Endothelial cell of umbilical vein (primary cell): ENCODE measurements at regions not wholly inside any gene's neighbourhood (a gene's known extent, or its start where the extent isn't known, plus 50 kb on each side); places are given as distances from the start of the nearest gene placed in this dataset.

Experiments
- BruUV-seq: library from RNA; stranded (reverse); fragments of 400-500 nt; replicated peaks from 2 replicates; lab custom pipeline; 2021; lab: Mats Ljungman, UMichigan
- CTCF ChIA-PET: fragments of 300-600, 350-600 bp; sonication (Branson Sonifier 250); formaldehyde crosslinking; loops from one replicate; lab custom pipeline; 2021; ENCODE audit warnings: antibody characterized with exemption, inconsistent platforms; lab: Charles Lee
- POLR2A ChIA-PET: fragments of 300-600, 350-600 bp; sonication (Branson Sonifier 250); formaldehyde crosslinking; loops from one replicate; lab custom pipeline; 2021; ENCODE audit warnings: antibody characterized with exemption, inconsistent platforms; lab: Charles Lee
- DNase-seq: peaks from one replicate; pipeline ENCODE4 v3.0.0-alpha.2; 2011; ENCODE audit warnings: low read depth, low spot score
- FAIRE-seq: peaks from 2 replicates; lab custom pipeline; 2011; peaks lifted over from hg19 to GRCh38; lab: Jason Lieb, UNC
- H2AFZ ChIP-seq: 2 replicates; pipeline ENCODE4 v1.6.0; 2012; ENCODE audit warnings: low read depth, low read length, control low read depth, inconsistent platforms
- H3K27ac ChIP-seq: 2 replicates; pipeline ENCODE4 v1.5.1; 2011; ENCODE audit warnings: low read depth, mild to moderate bottlenecking, control low read depth, low read length, moderate library complexity; ENCODE audit not compliant: insufficient read depth
- H3K27me3 ChIP-seq, 2 experiments: 2 replicates each; pipeline versions ENCODE4 v1.6.0 to v1.6.1; 2011; ENCODE audit warnings: low read length in 2 of 2, mixed read lengths in 1 of 2; ENCODE audit not compliant: control insufficient read depth in 2 of 2, insufficient read depth in 2 of 2
- H3K36me3 ChIP-seq, 2 experiments: 2 replicates in 1 of 2; 3 replicates in 1 of 2; pipeline ENCODE4 v1.5.1; 2011; ENCODE audit warnings: low read length in 2 of 2, mild to moderate bottlenecking in 1 of 2, moderate library complexity in 1 of 2; ENCODE audit not compliant: control insufficient read depth in 2 of 2, insufficient read depth in 2 of 2; ENCODE audit errors: extremely low read depth in 1 of 2
- H3K4me1 ChIP-seq: 3 replicates; pipeline ENCODE4 v1.5.1; 2011; ENCODE audit warnings: mild to moderate bottlenecking, low read length; ENCODE audit not compliant: control insufficient read depth, insufficient read depth; ENCODE audit errors: extremely low read depth
- H3K4me2 ChIP-seq: 2 replicates; pipeline ENCODE4 v1.6.1; 2011; ENCODE audit warnings: low read length, control low read depth, mixed read lengths; ENCODE audit not compliant: insufficient read depth
- H3K4me3 ChIP-seq, 3 experiments: fragments of 200-600 bp in 1 of 3; sonication (generic), shearing (Covaris generic) in 1 of 3; replicated peaks in 1 of 3; 2 replicates each; pipeline ENCODE4 v1.5.1; 2011 to 2016; ENCODE audit warnings: control low read depth in 3 of 3, low read length in 3 of 3, mild to moderate bottlenecking in 2 of 3, inconsistent platforms in 1 of 3, low read depth in 1 of 3, moderate library complexity in 1 of 3; ENCODE audit not compliant: insufficient read depth in 1 of 3
- H3K79me2 ChIP-seq: 2 replicates; pipeline ENCODE4 v1.6.0; 2012; ENCODE audit warnings: low read length, inconsistent platforms; ENCODE audit not compliant: control insufficient read depth, insufficient read depth
- H3K9ac ChIP-seq: replicated peaks from 2 replicates; pipeline ENCODE3; 2011; ENCODE audit warnings: low read length, control low read depth; ENCODE audit not compliant: insufficient read depth; ENCODE audit errors: extremely low read depth
- H3K9me1 ChIP-seq: replicated peaks from 3 replicates; pipeline ENCODE4 v1.6.0; 2011; ENCODE audit warnings: mild to moderate bottlenecking, low read length; ENCODE audit not compliant: control insufficient read depth, insufficient read depth; ENCODE audit errors: extremely low read depth
- H3K9me3 ChIP-seq: replicated peaks from 2 replicates; pipeline ENCODE4 v1.5.1; 2012; ENCODE audit warnings: low read length, inconsistent platforms; ENCODE audit not compliant: control insufficient read depth, insufficient read depth
- H4K20me1 ChIP-seq: replicated peaks from 2 replicates; pipeline ENCODE3; 2011; ENCODE audit warnings: mild to moderate bottlenecking, low read length; ENCODE audit not compliant: control insufficient read depth, insufficient read depth; ENCODE audit errors: extremely low read depth
- EZH2 ChIP-seq: IDR thresholded peaks from 2 replicates; pipeline ENCODE4 v1.6.1; 2012; ENCODE audit warnings: borderline replicate concordance, low read depth, mild to moderate bottlenecking, moderate library complexity, low read length, inconsistent platforms; ENCODE audit not compliant: severe bottlenecking
- FOS ChIP-seq: IDR thresholded peaks from 2 replicates; pipeline ENCODE4 v1.6.1; 2011; ENCODE audit warnings: mild to moderate bottlenecking, low read length, moderate library complexity, borderline replicate concordance; ENCODE audit not compliant: insufficient read depth
- GATA2 ChIP-seq: IDR thresholded peaks from 2 replicates; pipeline ENCODE4 v1.7.0; 2011; ENCODE audit warnings: low read depth, mild to moderate bottlenecking, moderate library complexity, mixed read lengths, low read length; ENCODE audit not compliant: insufficient read length, insufficient read depth
- JUN ChIP-seq: IDR thresholded peaks from 2 replicates; pipeline ENCODE4 v1.6.1; 2011; ENCODE audit warnings: borderline replicate concordance, low read depth; ENCODE audit not compliant: insufficient read length, insufficient read depth
- MYC ChIP-seq: IDR thresholded peaks from one replicate; pipeline ENCODE4 v1.6.1; 2011; ENCODE audit warnings: mild to moderate bottlenecking, low read depth, low read length
- POLR2A ChIP-seq: IDR thresholded peaks from 2 replicates; pipeline ENCODE4 v1.6.1; 2012; ENCODE audit warnings: low read depth, mild to moderate bottlenecking, control low read depth, low read length
- POLR2AphosphoS5 ChIP-seq: IDR thresholded peaks from 2 replicates; pipeline ENCODE4 v1.6.1; 2012; ENCODE audit warnings: low read depth, mild to moderate bottlenecking, control low read depth, low read length, moderate library complexity; ENCODE audit not compliant: insufficient read depth
- dilution Hi-C: fragments of 300-500 bp; cut with MboI; formaldehyde crosslinking; loops from one replicate; pipeline ENCODE4 v1.15.0; 2019; ENCODE audit warnings: low sequenced_read_pairs; ENCODE audit not compliant: extremely low pct_ligation_motif_present
- intact Hi-C: fragments of 100-400 bp; cut with micrococcal nuclease; formaldehyde crosslinking; loops from one replicate; pipeline ENCODE4 v1.10.0; 2022
- TF ChIP-seq, protein P1 (sequence below): IDR thresholded peaks from 2 replicates; pipeline ENCODE4 v1.6.1; 2011; ENCODE audit not compliant: insufficient read depth, insufficient read length
- TF ChIP-seq, protein P2 (sequence below), 2 donors: IDR thresholded peaks; 1 replicate in 1 of 2; 2 replicates in 1 of 2; pipeline ENCODE4 v1.5.1; 2011; ENCODE audit warnings: low read length in 2 of 2, mild to moderate bottlenecking in 2 of 2, moderate library complexity in 2 of 2, control low read depth in 1 of 2, inconsistent platforms in 1 of 2, low read depth in 1 of 2; ENCODE audit not compliant: insufficient read depth in 1 of 2; ENCODE audit errors: extremely low read depth in 1 of 2

DNA sequence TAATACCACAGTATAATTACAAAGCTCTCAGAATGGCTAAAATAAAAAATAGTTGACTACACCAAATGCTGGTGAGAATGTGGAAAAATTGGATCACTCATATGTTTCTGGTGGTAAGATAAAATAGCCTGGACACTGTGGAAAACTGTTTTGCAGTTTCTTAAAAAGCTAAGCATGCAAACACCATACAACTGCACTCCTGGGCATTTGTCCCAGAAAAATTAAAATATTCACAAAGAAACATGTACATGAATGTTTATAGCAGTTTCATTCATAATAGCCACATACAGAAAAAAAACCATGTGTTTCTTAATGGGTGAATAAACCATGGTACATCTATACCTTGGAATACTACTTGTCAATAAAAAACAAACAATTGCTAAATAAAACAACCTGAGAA is 172.9 kb downstream of the AHR start:
- no peak for FAIRE-seq
- H3K27me3 ChIP-seq, result no peaks in the 10 kb centered on the region
- POLR2A ChIA-PET, result no interaction called here
- H3K36me3 ChIP-seq, result no peaks in the 10 kb centered on the region
- DNase-seq, result no peak
- no peak overlapping the region for H3K4me2 ChIP-seq
- no peaks in the 10 kb centered on the region for H3K79me2 ChIP-seq
- no peak overlapping the region for H3K4me3 ChIP-seq
- dilution Hi-C loops (no loop called here), intact Hi-C loops (no loop called here)
- no peak overlapping the region for H3K9ac ChIP-seq
- TF ChIP-seq POLR2AphosphoS5 (no peak), EZH2 (no peak), MYC (no peak), JUN (no peak), GATA2 (no peak), POLR2A (no peak), FOS (no peak)
- TF ChIP-seq, protein P1, sequence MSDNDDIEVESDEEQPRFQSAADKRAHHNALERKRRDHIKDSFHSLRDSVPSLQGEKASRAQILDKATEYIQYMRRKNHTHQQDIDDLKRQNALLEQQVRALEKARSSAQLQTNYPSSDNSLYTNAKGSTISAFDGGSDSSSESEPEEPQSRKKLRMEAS, result no peak
- TF ChIP-seq, protein P2, sequence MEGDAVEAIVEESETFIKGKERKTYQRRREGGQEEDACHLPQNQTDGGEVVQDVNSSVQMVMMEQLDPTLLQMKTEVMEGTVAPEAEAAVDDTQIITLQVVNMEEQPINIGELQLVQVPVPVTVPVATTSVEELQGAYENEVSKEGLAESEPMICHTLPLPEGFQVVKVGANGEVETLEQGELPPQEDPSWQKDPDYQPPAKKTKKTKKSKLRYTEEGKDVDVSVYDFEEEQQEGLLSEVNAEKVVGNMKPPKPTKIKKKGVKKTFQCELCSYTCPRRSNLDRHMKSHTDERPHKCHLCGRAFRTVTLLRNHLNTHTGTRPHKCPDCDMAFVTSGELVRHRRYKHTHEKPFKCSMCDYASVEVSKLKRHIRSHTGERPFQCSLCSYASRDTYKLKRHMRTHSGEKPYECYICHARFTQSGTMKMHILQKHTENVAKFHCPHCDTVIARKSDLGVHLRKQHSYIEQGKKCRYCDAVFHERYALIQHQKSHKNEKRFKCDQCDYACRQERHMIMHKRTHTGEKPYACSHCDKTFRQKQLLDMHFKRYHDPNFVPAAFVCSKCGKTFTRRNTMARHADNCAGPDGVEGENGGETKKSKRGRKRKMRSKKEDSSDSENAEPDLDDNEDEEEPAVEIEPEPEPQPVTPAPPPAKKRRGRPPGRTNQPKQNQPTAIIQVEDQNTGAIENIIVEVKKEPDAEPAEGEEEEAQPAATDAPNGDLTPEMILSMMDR (IDR thresholded peaks at IDR 0.05; ENCODE audit: extremely low read depth in 1 of 2, insufficient read depth in 1 of 2, low read depth in 1 of 2, low read length in 2 of 2), result no peak
- CTCF ChIA-PET, result no interaction called here
- no peaks in the 10 kb centered on the region for H3K4me1 ChIP-seq
- no peaks in the 10 kb centered on the region for H4K20me1 ChIP-seq
- BruUV-seq, result no TSS peak
- H2AFZ ChIP-seq, result no peak overlapping the region
- no peak overlapping the region for H3K27ac ChIP-seq
- H3K9me1 ChIP-seq, result no peaks in the 10 kb centered on the region
- H3K9me3 ChIP-seq, result no peaks in the 10 kb centered on the region
